HG03060 (cell line): ENCODE measurements at regions not wholly inside any gene's neighbourhood (a gene's known extent, or its start where the extent isn't known, plus 50 kb on each side); places are given as distances from the start of the nearest gene placed in this dataset.

ENCODE experiments used
- ATAC-seq: cut with Tn5 transposase; IDR thresholded peaks from one replicate; pipeline ENCODE4 v1.9.1; 2021; ENCODE audit warnings: low read depth, moderate number of reproducible peaks; ENCODE audit not compliant: unreplicated experiment

- no peak for ATAC-seq
Observed at GRCh38 chr14:40317690-40318089, 885.5 kb upstream of the FBXO33 start.

DNA sequence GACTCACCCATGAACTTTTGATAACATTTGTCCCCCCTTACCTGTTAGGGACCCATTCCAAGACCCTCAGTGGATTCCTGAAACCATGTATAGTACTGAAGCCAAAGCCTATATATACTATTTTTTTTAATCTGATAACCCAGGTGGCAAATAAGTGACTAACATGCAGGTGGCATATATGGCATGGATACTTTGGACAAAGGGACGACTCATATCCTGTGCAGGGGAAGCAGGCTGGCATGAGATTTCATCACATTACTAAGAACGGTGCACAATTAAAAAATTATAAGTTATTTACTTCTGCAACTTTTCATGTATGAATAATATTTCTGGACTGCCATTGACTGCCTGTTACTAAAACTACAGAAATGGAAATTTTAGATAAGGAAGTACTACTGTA lies 880.1 kb upstream of the FBXO33 start:
- ATAC-seq, result no peak

DNA sequence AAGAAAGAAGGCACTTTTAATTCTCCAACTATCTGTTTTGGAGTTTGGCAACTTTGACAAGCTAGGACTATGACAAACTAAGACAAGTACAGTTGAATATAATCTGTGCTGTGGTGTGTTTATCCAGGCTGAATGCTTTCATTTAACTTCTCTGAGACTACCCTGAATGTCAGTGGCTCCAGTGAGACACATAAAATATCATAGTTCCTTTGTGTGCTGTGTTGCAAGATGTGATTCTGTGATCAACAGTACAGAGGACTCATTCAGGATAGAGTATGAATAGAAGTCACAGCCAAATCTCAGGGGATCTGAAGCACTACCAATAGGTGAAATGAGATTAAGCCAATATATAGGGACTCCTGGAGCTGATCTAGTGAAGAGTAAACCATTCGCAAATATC lies 876.9 kb upstream of the FBXO33 start:
- ATAC-seq, result no peak

GRCh38 chr14:40308240-40308639 lies 876.0 kb upstream of the FBXO33 start:
- no peak for ATAC-seq

DNA sequence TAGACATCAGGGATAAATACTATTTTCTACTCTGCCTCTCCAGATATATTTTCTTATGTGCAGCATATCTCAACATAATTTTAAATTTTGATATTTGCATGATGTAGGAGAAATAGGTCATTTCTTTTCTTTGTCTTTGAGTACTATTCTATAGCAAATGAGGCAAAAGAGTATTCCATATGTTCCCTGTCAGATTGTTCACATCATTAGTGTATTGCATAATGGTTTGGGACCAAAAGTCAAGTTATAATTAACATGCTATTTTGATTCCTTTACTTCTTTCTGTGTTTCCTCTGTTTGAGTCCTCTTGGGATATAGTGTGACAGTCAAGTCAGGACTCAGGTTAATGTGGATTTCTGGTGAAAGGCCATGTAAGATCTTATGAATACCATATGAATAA lies 864.6 kb upstream of the FBXO33 start:
- no peak for ATAC-seq

- ATAC-seq, result no peak
Observed at GRCh38 chr14:40292664-40293063, 860.4 kb upstream of the FBXO33 start.

DNA sequence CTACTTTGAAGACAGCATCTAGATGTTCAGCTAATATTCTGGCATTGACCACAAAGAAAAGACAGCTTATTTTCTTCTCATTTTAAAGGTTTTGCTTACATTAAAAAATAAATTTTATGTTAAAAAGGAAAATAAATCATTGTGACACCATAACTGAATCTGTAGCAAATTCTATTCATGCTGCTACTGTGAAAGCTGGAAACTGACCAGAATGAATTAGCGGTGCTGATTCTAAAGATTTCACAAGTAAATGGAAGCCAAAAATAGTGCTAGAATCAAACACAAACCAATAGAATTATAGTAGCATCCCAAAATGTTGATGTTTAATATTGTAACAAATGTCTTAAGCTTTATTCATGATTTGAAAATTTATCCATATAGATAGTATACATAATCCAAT lies 850.0 kb upstream of the FBXO33 start:
- no peak for ATAC-seq

DNA sequence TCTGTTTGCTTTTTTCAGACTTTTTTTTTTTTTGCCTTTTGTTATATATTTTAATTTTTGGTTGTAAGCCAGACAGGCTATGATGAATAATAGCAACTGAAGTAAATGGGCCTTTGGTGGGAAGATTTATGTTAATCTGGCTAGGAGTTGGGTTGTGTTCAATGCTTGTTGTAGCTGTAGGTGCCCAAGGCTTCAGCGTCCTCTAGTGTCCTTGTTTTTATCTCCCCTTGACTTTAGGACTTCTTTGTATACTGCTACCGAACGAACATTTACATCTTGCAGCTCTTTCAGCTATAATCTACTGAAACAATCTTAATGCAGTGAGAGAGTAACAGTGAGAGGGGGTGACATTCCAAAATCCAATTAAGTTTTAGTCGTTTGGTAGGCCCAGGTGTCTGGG lies 848.4 kb upstream of the FBXO33 start:
- ATAC-seq, result no peak

- no peak for ATAC-seq
Observed at GRCh38 chr14:40273417-40273816, 841.2 kb upstream of the FBXO33 start.

DNA sequence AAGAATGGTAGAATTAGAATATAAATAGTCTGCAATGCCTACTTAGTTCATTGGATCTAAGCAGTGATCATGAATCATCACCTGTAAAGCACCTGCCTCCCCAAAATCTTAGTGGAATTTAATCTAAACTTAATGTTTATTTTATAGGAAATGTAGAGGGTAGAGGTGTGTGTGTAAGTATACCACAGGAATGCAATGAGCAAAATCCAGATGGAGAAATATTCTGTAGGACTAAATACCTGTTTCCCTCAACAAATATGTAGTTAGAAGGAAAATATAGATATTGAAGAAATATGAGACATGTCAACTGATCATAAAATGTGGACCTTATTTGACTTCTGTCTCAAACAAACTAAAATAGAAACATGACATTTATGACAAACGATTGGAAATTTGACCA lies 839.2 kb upstream of the FBXO33 start:
- no peak for ATAC-seq

GRCh38 chr14:40269436-40269835 lies 837.2 kb upstream of the FBXO33 start:
- no peak for ATAC-seq

- ATAC-seq, result no peak
Observed at GRCh38 chr14:40268236-40268635, 836.0 kb upstream of the FBXO33 start.

DNA sequence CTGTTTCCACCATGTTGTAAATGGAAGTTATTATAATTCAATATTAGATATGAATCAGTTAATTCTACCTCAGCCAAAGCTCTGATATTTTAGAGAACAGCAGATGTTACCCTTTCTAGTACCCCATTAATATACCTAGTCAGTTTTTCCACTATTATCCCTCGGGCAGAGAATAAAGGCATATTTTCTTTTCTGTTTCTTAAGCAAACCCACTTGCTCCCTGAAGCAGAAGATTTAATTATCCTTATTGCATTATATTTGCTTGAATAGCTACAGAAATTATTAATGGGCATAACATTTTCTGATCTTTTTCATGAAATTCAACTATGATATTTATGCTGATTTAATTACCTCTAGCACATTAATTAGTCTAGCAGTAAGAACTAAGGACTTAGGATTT lies 832.9 kb upstream of the FBXO33 start:
- no peak for ATAC-seq

- ATAC-seq, result no peak
Observed at GRCh38 chr14:40252817-40253447, 820.7 kb upstream of the FBXO33 start.

GRCh38 chr14:40248671-40249070 lies 816.4 kb upstream of the FBXO33 start:
- no peak for ATAC-seq

GRCh38 chr14:40240245-40240859 lies 808.1 kb upstream of the FBXO33 start:
- no peak for ATAC-seq

- no peak for ATAC-seq
Observed at GRCh38 chr14:40232302-40232701, 800.1 kb upstream of the FBXO33 start.

DNA sequence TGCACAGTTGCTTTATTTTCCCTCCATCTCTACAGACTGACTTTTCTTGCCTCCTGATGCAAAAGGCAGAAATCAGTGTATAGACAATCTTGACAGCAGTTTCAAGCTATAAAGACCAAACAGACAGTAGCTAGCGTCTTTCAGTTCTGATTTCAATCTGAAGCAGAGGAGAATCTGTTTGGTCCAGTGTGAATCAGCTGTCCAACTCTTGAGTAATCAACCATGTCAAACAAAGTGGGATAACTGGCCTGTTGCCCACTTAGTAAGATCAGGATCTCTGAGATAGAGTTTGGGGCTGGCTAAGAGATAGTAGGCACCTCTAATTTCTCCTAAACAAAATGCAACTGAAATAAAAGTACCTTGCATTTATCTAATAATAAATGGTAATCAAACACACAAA lies 797.4 kb upstream of the FBXO33 start:
- no peak for ATAC-seq

DNA sequence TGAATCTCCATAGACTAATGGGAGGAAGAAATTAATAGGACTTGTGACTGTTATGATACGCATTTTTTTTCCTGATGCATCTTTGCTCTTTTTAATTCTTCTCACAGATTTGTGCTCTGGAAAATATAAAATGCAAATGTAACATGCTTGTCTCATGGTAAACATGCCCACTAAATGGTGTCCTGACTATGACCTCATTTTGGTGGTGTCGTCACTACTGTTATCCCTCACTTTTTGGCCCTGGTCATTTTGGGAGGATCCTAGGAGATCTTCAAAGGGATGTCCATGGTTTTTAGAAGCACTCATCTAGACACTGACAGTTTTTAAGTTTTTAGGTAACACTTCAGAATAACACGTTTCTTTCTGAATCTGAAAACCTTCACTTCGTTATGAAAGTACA lies 790.8 kb upstream of the FBXO33 start:
- no peak for ATAC-seq

GRCh38 chr14:40221428-40221827 lies 789.2 kb upstream of the FBXO33 start:
- ATAC-seq, result no peak

DNA sequence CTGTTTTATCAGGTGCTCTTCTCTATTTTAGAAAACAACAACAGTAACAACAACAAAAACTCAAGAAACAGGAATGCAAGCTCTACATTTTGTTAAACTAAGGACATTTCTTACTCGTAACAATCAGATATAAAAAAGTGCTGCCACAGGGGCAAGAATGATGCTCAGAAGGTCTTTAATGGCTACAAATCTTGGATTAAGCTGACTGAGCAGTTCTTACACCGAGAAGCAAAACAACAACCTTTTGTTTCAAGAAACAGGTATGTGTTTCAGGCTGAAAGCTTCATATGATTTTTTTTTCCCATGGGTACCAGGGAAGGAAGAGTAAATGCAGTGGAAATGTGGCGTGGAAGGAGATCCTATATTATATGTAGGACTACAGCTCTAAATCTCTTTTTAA lies 786.8 kb upstream of the FBXO33 start:
- no peak for ATAC-seq

GRCh38 chr14:40218282-40218941 lies 786.2 kb upstream of the FBXO33 start:
- ATAC-seq, result no peak
